Fibroblast of villous mesenchyme (primary cell): ENCODE measurements at regions not wholly inside any gene's neighbourhood (a gene's known extent, or its start where the extent isn't known, plus 50 kb on each side); places are given as distances from the start of the nearest gene placed in this dataset.

Experiments used
- DNase-seq: peaks from one replicate; pipeline ENCODE4 v3.0.0-alpha.2; 2010; ENCODE audit warnings: low read depth
- H3K4me3 ChIP-seq: 2 replicates; pipeline ENCODE4 v1.5.1; 2011; ENCODE audit warnings: low read depth, mild to moderate bottlenecking, low read length
- TF ChIP-seq, protein P1 (sequence below): IDR thresholded peaks from 2 replicates; pipeline ENCODE4 v1.5.1; 2012; ENCODE audit warnings: low read depth, mild to moderate bottlenecking, low read length; ENCODE audit not compliant: insufficient read depth

DNA sequence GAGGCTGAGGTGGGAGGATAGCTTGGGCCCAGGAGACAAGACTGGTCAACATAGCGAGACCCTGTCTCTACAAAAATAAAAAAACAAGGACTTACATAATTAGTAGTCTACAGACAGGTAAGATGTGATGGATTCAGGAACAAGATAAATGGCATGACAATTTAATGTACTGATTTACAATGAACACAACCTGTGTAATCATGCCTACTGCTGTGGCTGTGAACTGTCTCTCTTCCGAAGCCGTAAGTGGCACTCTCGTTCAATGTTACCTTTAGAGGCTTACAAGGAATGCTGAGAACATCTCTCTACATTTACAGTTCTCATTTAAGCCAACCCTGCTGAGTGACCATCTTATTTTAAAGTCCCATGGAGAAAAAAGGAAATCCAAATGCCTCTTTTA, 134.8 kb upstream of the PRDM1 start:
- TF ChIP-seq, protein P1, sequence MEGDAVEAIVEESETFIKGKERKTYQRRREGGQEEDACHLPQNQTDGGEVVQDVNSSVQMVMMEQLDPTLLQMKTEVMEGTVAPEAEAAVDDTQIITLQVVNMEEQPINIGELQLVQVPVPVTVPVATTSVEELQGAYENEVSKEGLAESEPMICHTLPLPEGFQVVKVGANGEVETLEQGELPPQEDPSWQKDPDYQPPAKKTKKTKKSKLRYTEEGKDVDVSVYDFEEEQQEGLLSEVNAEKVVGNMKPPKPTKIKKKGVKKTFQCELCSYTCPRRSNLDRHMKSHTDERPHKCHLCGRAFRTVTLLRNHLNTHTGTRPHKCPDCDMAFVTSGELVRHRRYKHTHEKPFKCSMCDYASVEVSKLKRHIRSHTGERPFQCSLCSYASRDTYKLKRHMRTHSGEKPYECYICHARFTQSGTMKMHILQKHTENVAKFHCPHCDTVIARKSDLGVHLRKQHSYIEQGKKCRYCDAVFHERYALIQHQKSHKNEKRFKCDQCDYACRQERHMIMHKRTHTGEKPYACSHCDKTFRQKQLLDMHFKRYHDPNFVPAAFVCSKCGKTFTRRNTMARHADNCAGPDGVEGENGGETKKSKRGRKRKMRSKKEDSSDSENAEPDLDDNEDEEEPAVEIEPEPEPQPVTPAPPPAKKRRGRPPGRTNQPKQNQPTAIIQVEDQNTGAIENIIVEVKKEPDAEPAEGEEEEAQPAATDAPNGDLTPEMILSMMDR, result no peak
- H3K4me3 ChIP-seq, result no peak overlapping the region
- DNase-seq, result no peak

DNA sequence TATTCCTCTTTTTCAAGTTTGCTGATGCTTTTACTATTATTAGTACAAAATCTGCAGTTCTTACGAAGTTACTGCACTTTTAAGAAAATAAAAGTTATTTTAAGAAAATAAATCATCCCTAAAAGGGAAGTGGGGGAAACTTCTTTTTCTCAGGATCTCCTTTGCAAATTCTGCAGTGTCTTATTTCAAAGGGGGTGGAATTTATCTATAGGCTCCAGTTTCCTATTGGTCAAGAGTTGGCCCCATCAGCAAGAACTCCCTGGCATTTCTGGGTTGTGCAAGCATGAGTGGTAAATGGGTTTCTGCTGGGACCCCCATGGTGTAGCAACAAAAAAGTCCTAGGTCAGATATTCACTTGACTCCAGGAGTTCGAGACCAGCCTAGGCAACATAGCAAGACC, 136.3 kb upstream of the PRDM1 start:
- H3K4me3 ChIP-seq, result no peak overlapping the region
- DNase-seq, result no peak
- TF ChIP-seq, protein P1, result no peak

DNA sequence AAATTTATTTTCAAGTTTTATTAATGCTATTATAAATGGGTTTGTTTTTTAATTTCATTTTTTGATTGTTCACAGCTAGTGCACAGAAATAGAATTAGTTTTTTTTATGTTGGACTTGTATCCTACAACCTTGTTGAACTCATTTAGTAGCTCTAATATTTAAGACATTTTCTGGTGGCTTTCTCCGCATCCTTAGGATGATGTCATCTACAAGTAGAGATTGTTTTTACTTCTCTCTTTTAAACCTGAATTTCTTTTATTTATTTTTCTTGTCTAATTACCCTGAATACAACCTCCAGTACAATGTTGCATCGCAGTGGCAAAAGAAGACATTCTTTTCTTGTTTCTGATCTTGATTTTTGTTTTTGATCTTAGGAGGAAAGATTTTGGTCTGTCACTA, 142.6 kb upstream of the PRDM1 start:
- TF ChIP-seq, protein P1, result no peak
- no peak for DNase-seq
- H3K4me3 ChIP-seq, result no peak overlapping the region

DNA sequence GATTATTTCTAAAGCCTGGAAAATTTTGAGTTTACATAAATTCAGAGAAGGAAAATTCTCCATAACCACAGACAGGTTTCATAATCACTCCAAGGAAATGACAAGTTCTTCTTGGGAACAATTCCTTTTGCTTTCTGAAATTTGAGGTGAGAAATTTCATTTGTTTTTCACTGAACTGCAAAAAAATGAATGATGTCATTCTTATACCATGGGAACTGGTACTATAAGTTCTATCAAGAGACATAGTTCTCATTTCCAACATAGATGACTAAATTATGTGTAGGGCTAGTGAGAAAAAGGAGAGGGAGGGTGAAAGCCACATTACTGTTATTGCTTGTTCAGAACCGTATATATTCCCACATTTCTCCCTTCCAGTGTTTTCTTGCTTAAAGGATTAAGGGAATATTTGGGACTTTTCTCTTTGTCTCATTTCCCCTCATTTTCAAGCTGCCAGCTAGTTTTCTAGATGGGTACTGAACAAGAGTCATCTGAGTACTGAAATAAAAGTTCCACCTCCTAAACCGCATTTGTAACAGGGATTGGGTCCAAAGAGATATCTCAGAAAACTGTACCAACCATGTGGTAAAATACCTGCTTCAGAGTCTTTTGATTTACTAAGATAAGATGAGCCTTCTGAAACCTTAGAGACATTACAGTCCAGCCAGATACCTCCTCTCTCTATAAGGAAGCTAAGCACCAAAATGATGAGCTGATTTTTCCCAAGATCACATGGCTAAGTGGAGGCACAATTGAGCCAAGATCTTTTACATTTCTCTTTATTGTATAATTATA, 144.3 kb upstream of the PRDM1 start:
- TF ChIP-seq, protein P1, result no peak
- no peak overlapping the region for H3K4me3 ChIP-seq
- DNase-seq, result peak; percentile 38

DNA sequence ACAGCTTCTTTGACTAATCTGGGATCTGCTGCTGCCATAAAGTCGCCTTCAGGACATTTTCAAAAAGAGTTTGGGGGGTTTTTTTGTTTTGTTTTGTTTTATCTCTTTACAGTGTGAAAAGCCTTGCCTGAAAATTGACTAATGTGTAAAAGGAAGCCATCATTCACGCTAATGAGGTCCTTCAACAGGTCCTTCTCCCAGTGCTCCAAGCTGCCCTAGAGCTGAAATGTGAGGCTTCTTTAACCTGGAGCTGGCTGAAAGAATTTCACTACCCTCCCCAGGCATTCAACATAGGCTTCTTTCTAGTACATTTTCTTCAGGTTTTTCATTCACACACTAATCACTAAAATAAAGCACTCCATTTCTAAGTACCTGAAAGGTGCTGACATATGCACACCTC, 145.1 kb upstream of the PRDM1 start:
- DNase-seq, result peak; percentile 10
- H3K4me3 ChIP-seq, result no peak overlapping the region
- TF ChIP-seq, protein P1, result no peak

DNA sequence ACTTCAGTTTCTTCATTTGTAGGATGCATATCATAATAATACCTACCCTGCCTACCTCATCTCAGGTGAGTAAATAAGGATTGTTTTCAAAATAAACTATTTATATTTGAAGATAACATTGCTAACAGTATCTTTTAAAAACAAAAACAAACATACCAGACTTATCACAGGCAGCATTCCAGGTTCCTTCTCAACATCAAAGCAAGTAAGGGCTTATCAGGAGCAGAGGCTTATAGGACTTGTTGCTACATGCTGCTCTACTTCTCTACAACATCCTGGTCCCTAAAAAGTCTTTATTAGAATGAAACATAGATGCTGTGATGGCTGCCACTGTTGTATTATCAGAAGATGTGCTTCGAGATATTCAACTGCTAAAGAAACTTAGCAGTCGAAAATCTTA, 149.2 kb upstream of the PRDM1 start:
- TF ChIP-seq, protein P1, result no peak
- DNase-seq, result no peak

DNA sequence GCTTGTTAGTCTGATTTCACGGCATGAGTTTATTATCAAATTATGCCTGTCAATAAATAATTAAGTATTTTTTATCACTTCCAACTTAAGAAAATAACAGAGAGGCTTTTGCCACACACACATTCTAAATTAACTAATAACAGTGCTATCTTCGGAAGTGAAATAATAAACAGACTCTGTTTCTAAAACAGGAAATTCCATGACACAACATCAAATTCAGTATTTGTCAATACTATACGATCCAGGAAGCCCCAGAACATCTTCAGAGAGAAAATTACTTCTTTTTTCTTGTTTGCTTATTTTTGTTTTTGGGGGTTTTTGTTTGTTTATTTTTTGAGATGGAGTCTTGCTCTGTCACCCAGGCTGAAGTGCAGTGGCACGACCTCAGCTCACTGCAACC, 150.7 kb upstream of the PRDM1 start:
- DNase-seq, result peak; percentile 47
- H3K4me3 ChIP-seq, result no peak overlapping the region

More for the DNA sequence above, 149.2 kb upstream of the PRDM1 start:
- H3K4me3 ChIP-seq, result no peak overlapping the region

More for the DNA sequence above, 150.7 kb upstream of the PRDM1 start:
- TF ChIP-seq, protein P1, result no peak
